Nephron (organoid): ENCODE measurements at regions not wholly inside any gene's neighbourhood (a gene's known extent, or its start where the extent isn't known, plus 50 kb on each side); places are given as distances from the start of the nearest gene placed in this dataset.
A peak's percentile ranks its signal among the peaks of the same experiment; 100 is the strongest.

Experiments
- H3K27ac Mint-ChIP-seq, 3 experiments: 2 replicates each; pipeline ENCODE4 v1.8.0; 2020; ENCODE audit warnings: mixed read lengths in 3 of 3, mild to moderate bottlenecking in 2 of 3, moderate library complexity in 1 of 3
- H3K27me3 Mint-ChIP-seq: 2 replicates; pipeline ENCODE4 v1.8.0; 2021; ENCODE audit warnings: low read depth, mild to moderate bottlenecking, moderate library complexity, mixed read lengths
- H3K36me3 Mint-ChIP-seq: 2 replicates; pipeline ENCODE4 v1.8.0; 2020; ENCODE audit warnings: low read depth, mixed read lengths
- H3K4me1 Mint-ChIP-seq: 2 replicates; pipeline ENCODE4 v1.8.0; 2020; ENCODE audit warnings: mixed read lengths
- H3K4me3 Mint-ChIP-seq, 3 experiments: 2 replicates each; pipeline ENCODE4 v1.8.0; 2020; ENCODE audit warnings: mild to moderate bottlenecking in 3 of 3, mixed read lengths in 3 of 3, moderate library complexity in 2 of 3
- H3K9me3 Mint-ChIP-seq: 2 replicates; pipeline ENCODE4 v1.8.0; 2020; ENCODE audit warnings: mixed read lengths
- CTCF ChIP-seq, 3 experiments: fragments of 200-600 bp; sonication (generic); IDR thresholded peaks; one replicate each; pipeline ENCODE4 v1.5.0; 2021; ENCODE audit warnings: antibody characterized with exemption in 3 of 3; ENCODE audit not compliant: unreplicated experiment in 3 of 3

GRCh38 chr5:54738118-54738972, 220.8 kb downstream of the SNX18 start:
- Mint-ChIP-seq H3K36me3 (no peaks in the 10 kb centered on the region), H3K9me3 (no peaks in the 10 kb centered on the region), H3K4me1 (no peaks in the 10 kb centered on the region), H3K4me3 (no peak overlapping the region), H3K27me3 (no peaks in the 10 kb centered on the region), H3K27ac (no peak overlapping the region)
- TF ChIP-seq CTCF (IDR thresholded peaks at IDR 0.05; ENCODE audit: unreplicated experiment in 3 of 3): no peak

- TF ChIP-seq CTCF (IDR thresholded peaks at IDR 0.05; ENCODE audit: unreplicated experiment in 3 of 3): no peak
- H3K4me3 Mint-ChIP-seq: no peak overlapping the region
- H3K9me3 Mint-ChIP-seq: no peaks in the 10 kb centered on the region
- no peaks in the 10 kb centered on the region for H3K27me3 Mint-ChIP-seq
- peak overlapping the region in 1 of 3 experiments; percentile 38 for H3K27ac Mint-ChIP-seq
- H3K4me1 Mint-ChIP-seq: no peaks in the 10 kb centered on the region
- no peaks in the 10 kb centered on the region for H3K36me3 Mint-ChIP-seq
Measured at GRCh38 chr5:54736003-54736797, 218.6 kb downstream of the SNX18 start.

DNA sequence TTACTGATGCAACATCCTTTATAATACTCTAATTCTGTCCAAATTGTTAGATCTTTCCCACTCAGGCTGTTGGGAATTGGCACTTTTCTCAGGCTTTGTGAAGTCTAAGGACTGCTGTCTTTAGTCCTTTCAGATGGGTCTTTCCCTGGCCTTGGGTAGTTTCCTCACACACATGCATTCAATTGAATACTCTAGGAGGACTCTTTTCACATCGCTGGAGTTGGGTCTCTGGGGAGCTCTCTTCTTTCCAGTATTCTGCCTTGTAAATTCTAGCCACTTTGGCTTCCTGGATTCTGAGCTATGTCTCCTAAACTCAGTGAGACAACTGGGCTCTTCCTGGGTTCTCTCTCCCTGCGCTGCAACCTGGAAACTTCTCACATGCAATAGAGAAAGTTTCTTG, 215.5 kb downstream of the SNX18 start:
- no peaks in the 10 kb centered on the region for H3K27me3 Mint-ChIP-seq
- H3K36me3 Mint-ChIP-seq: no peaks in the 10 kb centered on the region
- TF ChIP-seq CTCF (IDR thresholded peaks at IDR 0.05; ENCODE audit: unreplicated experiment in 3 of 3): no peak
- H3K4me1 Mint-ChIP-seq: no peaks in the 10 kb centered on the region
- H3K9me3 Mint-ChIP-seq: no peaks in the 10 kb centered on the region
- H3K4me3 Mint-ChIP-seq: no peak overlapping the region
- H3K27ac Mint-ChIP-seq: no peak overlapping the region

DNA sequence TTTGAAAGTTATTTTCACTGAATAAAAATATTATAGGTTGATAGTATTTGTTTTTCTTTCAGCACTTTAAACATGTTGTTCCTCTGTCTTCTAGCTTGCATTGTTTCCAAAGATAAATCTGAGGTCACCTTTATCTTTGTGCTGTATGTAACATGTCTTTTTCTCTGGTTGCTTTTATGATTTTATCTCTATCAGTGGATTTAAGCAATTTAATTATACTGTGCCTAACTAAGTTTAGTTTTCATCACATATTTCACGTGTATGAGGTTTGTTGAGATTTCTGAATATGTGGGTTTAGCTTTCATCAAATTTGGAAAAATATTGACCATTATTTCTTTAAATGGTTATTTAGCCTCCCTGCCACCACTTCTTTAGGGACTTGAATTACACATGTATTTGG, 214.5 kb downstream of the SNX18 start:
- H3K27ac Mint-ChIP-seq: no peak overlapping the region
- TF ChIP-seq CTCF (IDR thresholded peaks at IDR 0.05; ENCODE audit: unreplicated experiment in 3 of 3): no peak
- H3K4me1 Mint-ChIP-seq: no peaks in the 10 kb centered on the region
- no peak overlapping the region for H3K4me3 Mint-ChIP-seq
- no peaks in the 10 kb centered on the region for H3K9me3 Mint-ChIP-seq
- H3K27me3 Mint-ChIP-seq: no peaks in the 10 kb centered on the region
- H3K36me3 Mint-ChIP-seq: no peaks in the 10 kb centered on the region

DNA sequence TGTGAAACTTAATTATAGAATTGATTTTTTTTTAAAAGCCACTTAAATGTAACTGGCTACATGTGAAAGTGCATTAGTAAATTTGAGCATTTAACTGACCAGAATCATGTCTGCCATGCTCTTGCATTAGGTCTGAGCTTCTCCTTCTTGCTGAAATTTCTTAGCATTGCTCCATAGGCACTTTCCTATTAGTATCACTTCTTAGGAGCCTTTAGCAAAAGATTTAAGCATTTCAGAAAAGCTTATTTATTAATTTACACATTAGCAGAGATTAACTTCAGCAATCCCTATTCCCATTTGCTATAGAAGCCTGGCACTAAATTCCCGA, 211.0 kb downstream of the SNX18 start:
- no peak for TF ChIP-seq CTCF (IDR thresholded peaks at IDR 0.05; ENCODE audit: unreplicated experiment in 3 of 3)
- Mint-ChIP-seq H3K36me3 (no peaks in the 10 kb centered on the region), H3K27me3 (no peaks in the 10 kb centered on the region), H3K4me3 (no peak overlapping the region), H3K9me3 (no peaks in the 10 kb centered on the region), H3K4me1 (no peaks in the 10 kb centered on the region), H3K27ac (no peak overlapping the region)
